ENCODE measurements at regions not wholly inside any gene's neighbourhood (a gene's known extent, or its start where the extent isn't known, plus 50 kb on each side); places are given as distances from the start of the nearest gene placed in this dataset.

GRCh38 chr10:16360001-16360400 lies 76.8 kb upstream of the PTER start:
- no peaks in the 10 kb centered on the region for H3K4me1 ChIP-seq (ENCODE audit: insufficient read depth)
- no peaks in the 10 kb centered on the region for H3K9me3 ChIP-seq
- H3K4me3 ChIP-seq: no peak overlapping the region
- H3K27me3 ChIP-seq: no peaks in the 10 kb centered on the region
- TF ChIP-seq POLR2A (IDR thresholded peaks at IDR 0.05) (no peak), EP300 (IDR thresholded peaks at IDR 0.05) (no peak), CTCF (IDR thresholded peaks at IDR 0.05) (no peak)
- no peak overlapping the region for H3K27ac ChIP-seq
- intact Hi-C loops (cut with DNase I): no loop called here
- DNase-seq: no peak
- H3K36me3 ChIP-seq: no peaks in the 10 kb centered on the region
- WGBS, 3 donors: 74 to 80% (median 79%) methylated on average over 3 of the region's 3 CpGs

GRCh38 chr10:16360425-16360824 lies 76.4 kb upstream of the PTER start:
- TF ChIP-seq CTCF (IDR thresholded peaks at IDR 0.05): no peak
- no peak overlapping the region for H3K27ac ChIP-seq
- H3K27me3 ChIP-seq: no peaks in the 10 kb centered on the region
- H3K4me3 ChIP-seq: no peak overlapping the region
- no peaks in the 10 kb centered on the region for H3K9me3 ChIP-seq
- intact Hi-C loops (cut with DNase I): no loop called here
- DNase-seq: no peak
- H3K36me3 ChIP-seq: no peaks in the 10 kb centered on the region
- no peaks in the 10 kb centered on the region for H3K4me1 ChIP-seq (ENCODE audit: insufficient read depth)

GRCh38 chr10:16361086-16361485 lies 75.7 kb upstream of the PTER start:
- no peak overlapping the region for H3K4me3 ChIP-seq
- DNase-seq: no peak
- H3K36me3 ChIP-seq: no peaks in the 10 kb centered on the region
- intact Hi-C loops (cut with DNase I): no loop called here
- TF ChIP-seq CTCF (IDR thresholded peaks at IDR 0.05) (no peak), EP300 (IDR thresholded peaks at IDR 0.05) (no peak), POLR2A (IDR thresholded peaks at IDR 0.05) (no peak)
- H3K9me3 ChIP-seq: no peaks in the 10 kb centered on the region
- H3K27ac ChIP-seq: no peak overlapping the region
- no peaks in the 10 kb centered on the region for H3K4me1 ChIP-seq (ENCODE audit: insufficient read depth)
- WGBS, 3 donors: 78 to 84% (median 80%) methylated on average over 3 of the region's 3 CpGs
- H3K27me3 ChIP-seq: no peaks in the 10 kb centered on the region

GRCh38 chr10:16363741-16364140 lies 73.1 kb upstream of the PTER start:
- no peak overlapping the region for H3K27ac ChIP-seq
- no peak for DNase-seq
- no peaks in the 10 kb centered on the region for H3K36me3 ChIP-seq
- WGBS, 3 donors: 81 to 84% (median 82%) methylated on average over 8 of the region's 8 CpGs
- H3K27me3 ChIP-seq: no peaks in the 10 kb centered on the region
- H3K9me3 ChIP-seq: no peaks in the 10 kb centered on the region
- H3K4me1 ChIP-seq (ENCODE audit: insufficient read depth): no peaks in the 10 kb centered on the region
- H3K4me3 ChIP-seq: no peak overlapping the region
- intact Hi-C loops (cut with DNase I): no loop called here
- no peak for TF ChIP-seq EP300 (IDR thresholded peaks at IDR 0.05)
- no peak for TF ChIP-seq POLR2A (IDR thresholded peaks at IDR 0.05)
- no peak for TF ChIP-seq CTCF (IDR thresholded peaks at IDR 0.05)

Measured in ovary (tissue), 7 donors.